ENCODE measurements at regions not wholly inside any gene's neighbourhood (a gene's known extent, or its start where the extent isn't known, plus 50 kb on each side); places are given as distances from the start of the nearest gene placed in this dataset.

DNA sequence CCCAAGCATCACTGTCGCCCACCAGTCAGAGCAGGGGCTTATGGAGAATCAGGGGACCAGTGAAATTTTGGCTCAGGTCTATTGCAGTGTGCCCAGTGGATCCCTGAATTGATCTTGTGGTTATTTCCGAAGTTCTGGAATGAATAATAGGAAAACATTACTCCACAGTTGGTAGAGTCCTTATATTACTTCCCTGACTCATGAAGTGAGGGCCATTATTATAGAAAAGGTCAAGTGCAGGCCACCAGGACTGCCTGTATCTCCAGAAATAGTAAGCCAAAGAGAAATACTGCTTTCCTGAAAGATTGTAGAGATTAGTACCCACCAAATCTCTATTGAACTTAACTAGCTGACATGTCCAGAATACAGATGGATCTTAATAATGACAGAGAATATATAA lies 335.0 kb downstream of the NPR3 start:
- no peak for TF ChIP-seq CREB1 (IDR thresholded peaks at IDR 0.05; ENCODE audit: low read depth)
- no peak for TF ChIP-seq RAD21 (IDR thresholded peaks at IDR 0.05; ENCODE audit: low read depth)
- TF ChIP-seq, protein P1, sequence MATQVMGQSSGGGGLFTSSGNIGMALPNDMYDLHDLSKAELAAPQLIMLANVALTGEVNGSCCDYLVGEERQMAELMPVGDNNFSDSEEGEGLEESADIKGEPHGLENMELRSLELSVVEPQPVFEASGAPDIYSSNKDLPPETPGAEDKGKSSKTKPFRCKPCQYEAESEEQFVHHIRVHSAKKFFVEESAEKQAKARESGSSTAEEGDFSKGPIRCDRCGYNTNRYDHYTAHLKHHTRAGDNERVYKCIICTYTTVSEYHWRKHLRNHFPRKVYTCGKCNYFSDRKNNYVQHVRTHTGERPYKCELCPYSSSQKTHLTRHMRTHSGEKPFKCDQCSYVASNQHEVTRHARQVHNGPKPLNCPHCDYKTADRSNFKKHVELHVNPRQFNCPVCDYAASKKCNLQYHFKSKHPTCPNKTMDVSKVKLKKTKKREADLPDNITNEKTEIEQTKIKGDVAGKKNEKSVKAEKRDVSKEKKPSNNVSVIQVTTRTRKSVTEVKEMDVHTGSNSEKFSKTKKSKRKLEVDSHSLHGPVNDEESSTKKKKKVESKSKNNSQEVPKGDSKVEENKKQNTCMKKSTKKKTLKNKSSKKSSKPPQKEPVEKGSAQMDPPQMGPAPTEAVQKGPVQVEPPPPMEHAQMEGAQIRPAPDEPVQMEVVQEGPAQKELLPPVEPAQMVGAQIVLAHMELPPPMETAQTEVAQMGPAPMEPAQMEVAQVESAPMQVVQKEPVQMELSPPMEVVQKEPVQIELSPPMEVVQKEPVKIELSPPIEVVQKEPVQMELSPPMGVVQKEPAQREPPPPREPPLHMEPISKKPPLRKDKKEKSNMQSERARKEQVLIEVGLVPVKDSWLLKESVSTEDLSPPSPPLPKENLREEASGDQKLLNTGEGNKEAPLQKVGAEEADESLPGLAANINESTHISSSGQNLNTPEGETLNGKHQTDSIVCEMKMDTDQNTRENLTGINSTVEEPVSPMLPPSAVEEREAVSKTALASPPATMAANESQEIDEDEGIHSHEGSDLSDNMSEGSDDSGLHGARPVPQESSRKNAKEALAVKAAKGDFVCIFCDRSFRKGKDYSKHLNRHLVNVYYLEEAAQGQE (IDR thresholded peaks at IDR 0.05; ENCODE audit: low read depth), result no peak
- TF ChIP-seq CEBPB (IDR thresholded peaks at IDR 0.05), result no peak
- no peak for TF ChIP-seq EP300 (IDR thresholded peaks at IDR 0.05; ENCODE audit: borderline replicate concordance)
- no peak for TF ChIP-seq TAF1 (IDR thresholded peaks at IDR 0.05; ENCODE audit: low read depth)
- TF ChIP-seq, protein P2, sequence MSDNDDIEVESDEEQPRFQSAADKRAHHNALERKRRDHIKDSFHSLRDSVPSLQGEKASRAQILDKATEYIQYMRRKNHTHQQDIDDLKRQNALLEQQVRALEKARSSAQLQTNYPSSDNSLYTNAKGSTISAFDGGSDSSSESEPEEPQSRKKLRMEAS (IDR thresholded peaks at IDR 0.05), result no peak
